ENCODE measurements at regions not wholly inside any gene's neighbourhood (a gene's known extent, or its start where the extent isn't known, plus 50 kb on each side); places are given as distances from the start of the nearest gene placed in this dataset.

DNA sequence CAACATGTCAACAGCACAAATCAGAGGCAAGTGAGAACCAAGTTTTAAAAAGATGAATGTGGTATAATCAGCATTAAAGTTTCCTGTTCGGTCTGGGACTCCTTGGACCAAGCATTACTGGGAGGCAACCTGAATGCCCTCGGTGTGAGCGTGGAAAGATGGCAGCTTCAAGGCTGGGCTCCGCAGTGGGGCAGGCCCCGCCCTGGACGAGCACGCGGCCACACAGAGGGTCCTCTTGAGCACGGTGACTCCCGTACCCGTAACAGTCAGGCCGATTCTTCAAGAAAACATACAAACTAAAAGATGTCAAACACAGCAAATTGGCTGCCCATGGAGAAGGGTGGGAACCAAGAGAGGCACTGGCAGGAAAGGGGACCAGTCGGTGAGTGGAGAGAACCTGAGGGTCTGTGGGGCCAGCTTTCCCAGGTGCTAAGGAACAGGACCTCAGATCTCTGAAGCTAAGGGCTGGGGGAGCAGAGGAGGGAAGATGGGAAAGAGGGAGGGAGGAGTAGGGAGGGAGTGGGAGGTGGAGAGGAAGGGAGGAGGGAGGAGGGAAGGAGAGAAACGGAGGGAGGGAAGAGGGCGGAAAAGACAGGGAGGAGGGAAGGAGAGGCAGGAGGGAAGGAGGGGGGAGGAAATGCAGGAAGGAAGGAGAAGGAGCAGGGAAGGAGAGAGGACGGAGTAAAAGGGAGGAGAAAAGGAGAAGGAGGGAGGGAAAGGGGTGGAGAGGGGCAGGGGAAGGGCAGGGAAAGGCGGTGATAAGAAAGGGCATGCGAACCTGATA is 71.2 kb upstream of the FAM20C start:
- no peaks in the 10 kb centered on the region for H3K9me3 ChIP-seq (ENCODE audit: insufficient read depth in 2 of 2, low read depth in 1 of 2, low read length in 1 of 2)
- H3K79me2 ChIP-seq (ENCODE audit: control insufficient read depth in 1 of 2, insufficient read depth in 2 of 2, low read length in 2 of 2): no peaks in the 10 kb centered on the region
- peak overlapping the region; percentile 8 for H4K5ac ChIP-seq (ENCODE audit: insufficient read length, low read depth, low read length)
- no peak overlapping the region for H3K23ac ChIP-seq (ENCODE audit: insufficient read length)
- no peak overlapping the region for H3K56ac ChIP-seq (replicated peaks; ENCODE audit: insufficient read length, low read depth, low read length)
- peak overlapping the region; percentile 34 to 78; a peak in 3 of 4 replicates for H3K4me2 ChIP-seq (ENCODE audit: insufficient read depth in 1 of 2, low read depth in 2 of 2, low read length in 2 of 2)
- H2BK12ac ChIP-seq (ENCODE audit: low read depth, low read length): peak overlapping the region; percentile 89
- H2AK5ac ChIP-seq (ENCODE audit: low read depth, low read length): no peak overlapping the region
- peak overlapping the region; percentile 64 for H3K18ac ChIP-seq (ENCODE audit: extremely low read depth, low read length)
- no peak for DNase-seq (ENCODE audit: low read depth in 1 of 2, low spot score in 2 of 2)
- FAIRE-seq: no peak
- peaks cover 3 to 32% (median 17%) of the 10 kb centered on the region in 4 experiments for H3K4me1 ChIP-seq (replicated peaks in 1 of 4; ENCODE audit: control insufficient read depth in 3 of 4, insufficient read depth in 4 of 4, low read length in 3 of 4)
- H2BK15ac ChIP-seq (ENCODE audit: low read length): peak overlapping the region; percentile 20; the same call in 1 of the 2 replicates
- H3K36me3 ChIP-seq (ENCODE audit: control insufficient read depth in 2 of 4, insufficient read depth in 4 of 4, low read length in 3 of 4): no peaks in the 10 kb centered on the region
- no peaks in the 10 kb centered on the region for H4K20me1 ChIP-seq (replicated peaks in 1 of 2; ENCODE audit: control insufficient read depth in 1 of 2, insufficient read depth in 2 of 2, low read length in 2 of 2)
- H2BK5ac ChIP-seq (ENCODE audit: low read depth, low read length): peak overlapping the region; percentile 26; the same call in 1 of the 2 replicates
- H3K9ac ChIP-seq (replicated peaks in 1 of 4; ENCODE audit: extremely low read depth in 1 of 4, low read depth in 3 of 4, low read length in 3 of 4): no peak overlapping the region
- 0 out of 2 replicates have a peak overlapping the region, but pooled peaks have one; percentile 21 for H2AFZ ChIP-seq (ENCODE audit: low read length)
- ChIA-PET POLR2A (ENCODE audit: partially characterized antibody) (interaction anchor here (0.9 to 2.2 kb wide), 6 partner anchors 27 to 73 kb away, joined by 3 to 8 read pairs (median 4); partner anchors contain the start of gene FAM20C), CTCF (ENCODE audit: partially characterized antibody) (interaction anchor here (0.5 to 2.9 kb wide), 13 partner anchors 11 to 146 kb away, joined by 3 to 16 read pairs (median 6); no protein-coding TSS in a partner anchor)
- no peak overlapping the region for H3K27ac ChIP-seq (ENCODE audit: low read depth, low read length)
- peak overlapping the region; percentile 35; the same call in 1 of the 2 replicates for H4K8ac ChIP-seq (ENCODE audit: extremely low read depth, insufficient read depth, low read length)
- peak overlapping the region; percentile 71 for H4K91ac ChIP-seq (replicated peaks; ENCODE audit: insufficient read length, low read length)
- no peak overlapping the region for H3K14ac ChIP-seq (ENCODE audit: insufficient read length)
- H3K79me1 ChIP-seq (ENCODE audit: low read depth, low read length): no peaks in the 10 kb centered on the region
- H3K4ac ChIP-seq (replicated peaks; ENCODE audit: insufficient read length, low read depth, low read length): peak overlapping the region; percentile 20
- H3K23me2 ChIP-seq (ENCODE audit: low read depth, low read length): peaks cover 6% of the 10 kb centered on the region; the same call in 1 of the 2 replicates
- peaks cover 0 to 6% (median under 1%) of the 10 kb centered on the region in 4 experiments; a peak in 3 of 7 replicates for H3K27me3 ChIP-seq (replicated peaks in 1 of 4; ENCODE audit: control insufficient read depth in 3 of 4, extremely low read depth in 1 of 4, insufficient read depth in 3 of 4, low read length in 3 of 4)
- WGBS, 2 experiments (ENCODE audit: extremely low coverage in 1 of 2, insufficient coverage in 1 of 2, insufficient read length in 1 of 2, insufficient replicate concordance in 2 of 2, low coverage in 1 of 2, low lambda C conversion rate in 2 of 2, missing lambda C conversion rate in 1 of 2): 57 to 66% methylated on average over 1 to 15 of the region's 18 CpGs
- peak overlapping the region; percentile 13 for H2BK120ac ChIP-seq (replicated peaks; ENCODE audit: low read depth, low read length)
- H3K4me3 ChIP-seq (ENCODE audit: extremely low read depth in 1 of 4, insufficient read depth in 2 of 4, low read depth in 3 of 4, low read length in 4 of 4): peak overlapping the region in 2 of 4 experiments; percentile 22 to 37; a peak in 3 of 8 replicates
- H2BK20ac ChIP-seq (ENCODE audit: low read length): peak overlapping the region; percentile 67; the same call in 1 of the 2 replicates

Data from H1 (cell line).